Dendritic cell treated with granulocyte-macrophage colony-stimulating factor and Interleukin-4, amounts not matched to agents 40 ng/mL and 50 ng/mL, for 4 days (primary cell): ENCODE measurements at regions not wholly inside any gene's neighbourhood (a gene's known extent, or its start where the extent isn't known, plus 50 kb on each side); places are given as distances from the start of the nearest gene placed in this dataset.

ENCODE experiments used
- H3K27ac Mint-ChIP-seq: one replicate; pipeline ENCODE4 v1.8.0; 2022; ENCODE audit warnings: mild to moderate bottlenecking, mixed read lengths
- H3K27me3 Mint-ChIP-seq: one replicate; pipeline ENCODE4 v1.8.0; 2022; ENCODE audit warnings: mild to moderate bottlenecking, mixed read lengths
- H3K36me3 Mint-ChIP-seq: one replicate; pipeline ENCODE4 v1.8.0; 2022; ENCODE audit warnings: low read depth, mixed read lengths
- H3K4me1 Mint-ChIP-seq: one replicate; pipeline ENCODE4 v1.8.0; 2022; ENCODE audit warnings: low read depth, mixed read lengths
- H3K4me3 Mint-ChIP-seq: one replicate; pipeline ENCODE4 v1.8.0; 2022; ENCODE audit warnings: mild to moderate bottlenecking, moderate library complexity, mixed read lengths
- H3K9me3 Mint-ChIP-seq: one replicate; pipeline ENCODE4 v1.8.0; 2022; ENCODE audit warnings: mixed read lengths
- intact Hi-C: fragments of 100-400 bp; cut with micrococcal nuclease; formaldehyde crosslinking; loops from one replicate; pipeline ENCODE4 v1.15.0; 2022

DNA sequence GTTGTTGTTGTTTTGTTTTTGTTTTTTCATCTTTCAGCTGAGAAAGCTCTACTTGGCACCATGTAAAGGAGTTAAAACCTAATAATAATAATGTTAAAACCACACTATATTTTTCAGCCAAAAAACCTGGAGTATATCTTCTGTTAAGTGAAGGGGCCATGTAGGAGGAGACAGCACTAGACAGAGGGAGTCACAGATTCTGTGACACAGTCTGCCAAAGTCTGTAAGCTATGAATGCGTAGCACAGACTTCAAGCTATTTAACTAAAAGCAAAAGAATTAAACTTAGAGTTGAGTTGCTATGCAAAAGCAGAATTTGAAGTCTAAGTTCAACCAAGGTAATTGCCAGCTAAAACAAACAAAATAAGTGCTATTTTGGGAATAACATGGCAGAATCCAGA is 296.0 kb upstream of the COL8A1 start:
- Mint-ChIP-seq H3K4me1 (no peaks in the 10 kb centered on the region), H3K27ac (no peak overlapping the region), H3K27me3 (no peaks in the 10 kb centered on the region), H3K4me3 (no peak overlapping the region), H3K36me3 (no peaks in the 10 kb centered on the region), H3K9me3 (no peaks in the 10 kb centered on the region)
- intact Hi-C loops = no loop called here

- Mint-ChIP-seq H3K4me3 (no peak overlapping the region), H3K27me3 (no peaks in the 10 kb centered on the region), H3K9me3 (no peaks in the 10 kb centered on the region), H3K4me1 (no peaks in the 10 kb centered on the region), H3K27ac (no peak overlapping the region), H3K36me3 (no peaks in the 10 kb centered on the region)
- intact Hi-C loops = no loop called here
Measured at GRCh38 chr3:99339222-99339621, 299.2 kb upstream of the COL8A1 start.

DNA sequence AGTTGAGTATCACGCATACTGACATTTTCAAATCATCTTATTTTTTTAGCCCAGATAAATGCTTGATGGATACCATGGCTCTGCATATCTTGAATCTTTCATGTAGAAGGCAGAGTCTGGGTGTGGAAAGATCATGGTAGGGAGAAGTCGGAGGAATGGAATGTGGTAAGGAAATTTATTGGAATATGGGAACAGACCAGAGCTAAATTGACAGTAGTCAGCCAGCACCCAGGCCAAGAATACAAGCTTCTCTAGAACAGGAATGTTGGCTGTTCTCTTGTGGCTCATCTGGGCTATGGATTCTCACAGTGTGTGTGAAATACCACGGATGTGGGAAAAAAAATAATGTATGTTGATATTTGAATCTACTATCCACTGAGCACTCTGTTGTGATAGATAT is 305.7 kb upstream of the COL8A1 start:
- intact Hi-C loops = no loop called here
- no peaks in the 10 kb centered on the region for H3K36me3 Mint-ChIP-seq
- no peaks in the 10 kb centered on the region for H3K4me1 Mint-ChIP-seq
- H3K27ac Mint-ChIP-seq = no peak overlapping the region
- H3K9me3 Mint-ChIP-seq = no peaks in the 10 kb centered on the region
- H3K4me3 Mint-ChIP-seq = no peak overlapping the region
- no peaks in the 10 kb centered on the region for H3K27me3 Mint-ChIP-seq

- no peaks in the 10 kb centered on the region for H3K4me1 Mint-ChIP-seq
- H3K27ac Mint-ChIP-seq = no peak overlapping the region
- no peaks in the 10 kb centered on the region for H3K36me3 Mint-ChIP-seq
- intact Hi-C loops = no loop called here
- no peak overlapping the region for H3K4me3 Mint-ChIP-seq
- no peaks in the 10 kb centered on the region for H3K27me3 Mint-ChIP-seq
- H3K9me3 Mint-ChIP-seq = no peaks in the 10 kb centered on the region
Measured at GRCh38 chr3:99332276-99332675, 306.1 kb upstream of the COL8A1 start.

- Mint-ChIP-seq H3K27ac (no peak overlapping the region), H3K36me3 (no peaks in the 10 kb centered on the region), H3K4me3 (no peak overlapping the region), H3K4me1 (no peaks in the 10 kb centered on the region), H3K27me3 (no peaks in the 10 kb centered on the region), H3K9me3 (no peaks in the 10 kb centered on the region)
- intact Hi-C loops = no loop called here
Measured at GRCh38 chr3:99330924-99331532, 307.4 kb upstream of the COL8A1 start.

DNA sequence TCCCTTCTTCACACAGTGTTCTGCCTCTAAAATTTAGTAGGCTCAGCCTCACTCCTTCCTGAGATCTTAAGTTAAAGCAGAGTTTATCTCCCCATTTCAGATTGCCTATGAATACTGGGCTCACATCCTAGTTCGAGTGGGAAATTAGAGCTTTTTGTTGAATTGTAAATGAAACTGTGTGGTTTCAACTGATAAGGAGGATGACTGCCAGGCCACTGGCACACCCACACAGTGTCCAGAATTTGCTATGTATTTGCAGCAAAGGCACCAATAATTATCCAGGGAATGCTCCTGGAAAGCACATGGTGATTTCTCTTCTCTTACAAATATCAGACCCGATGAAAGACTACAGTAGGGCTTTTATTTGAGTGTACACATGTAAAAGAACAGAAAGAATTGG is 308.1 kb upstream of the COL8A1 start:
- no peaks in the 10 kb centered on the region for H3K36me3 Mint-ChIP-seq
- no peaks in the 10 kb centered on the region for H3K4me1 Mint-ChIP-seq
- H3K9me3 Mint-ChIP-seq = no peaks in the 10 kb centered on the region
- H3K27ac Mint-ChIP-seq = no peak overlapping the region
- no peaks in the 10 kb centered on the region for H3K27me3 Mint-ChIP-seq
- intact Hi-C loops = no loop called here
- H3K4me3 Mint-ChIP-seq = no peak overlapping the region

GRCh38 chr3:99325402-99325801 is 313.0 kb upstream of the COL8A1 start:
- H3K9me3 Mint-ChIP-seq = no peaks in the 10 kb centered on the region

GRCh38 chr3:99324636-99325203 is 313.7 kb upstream of the COL8A1 start:
- no peaks in the 10 kb centered on the region for H3K36me3 Mint-ChIP-seq
- intact Hi-C loops = no loop called here
- H3K4me3 Mint-ChIP-seq = no peak overlapping the region
- H3K27ac Mint-ChIP-seq = no peak overlapping the region
- H3K9me3 Mint-ChIP-seq = no peaks in the 10 kb centered on the region
- H3K27me3 Mint-ChIP-seq = no peaks in the 10 kb centered on the region
- H3K4me1 Mint-ChIP-seq = no peaks in the 10 kb centered on the region

More at GRCh38 chr3:99325402-99325801, 313.0 kb upstream of the COL8A1 start:
- Mint-ChIP-seq H3K27me3 (no peaks in the 10 kb centered on the region), H3K4me1 (no peaks in the 10 kb centered on the region), H3K27ac (no peak overlapping the region), H3K36me3 (no peaks in the 10 kb centered on the region), H3K4me3 (no peak overlapping the region)
- intact Hi-C loops = no loop called here

DNA sequence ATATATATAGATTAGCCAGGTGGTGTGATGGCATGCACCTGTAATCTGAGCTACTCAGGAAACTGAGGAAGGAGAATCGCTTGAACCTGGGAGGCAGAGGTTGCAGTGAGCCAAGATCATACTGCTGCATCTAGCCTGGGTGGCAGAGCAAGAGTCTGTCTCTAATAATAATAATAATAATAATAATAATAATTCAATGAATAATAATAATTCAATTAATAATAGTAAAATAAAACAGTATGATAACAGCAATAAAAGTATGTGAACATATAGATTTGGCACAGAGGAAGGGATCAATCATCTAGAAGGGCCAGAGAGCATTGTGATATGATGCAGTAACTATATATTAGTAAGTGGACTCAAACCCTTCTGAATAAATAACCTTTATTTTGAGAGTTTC is 314.5 kb upstream of the COL8A1 start:
- no peak overlapping the region for H3K27ac Mint-ChIP-seq
- H3K4me1 Mint-ChIP-seq = no peaks in the 10 kb centered on the region
- H3K27me3 Mint-ChIP-seq = no peaks in the 10 kb centered on the region
- H3K4me3 Mint-ChIP-seq = no peak overlapping the region
- intact Hi-C loops = no loop called here
- H3K9me3 Mint-ChIP-seq = no peaks in the 10 kb centered on the region
- no peaks in the 10 kb centered on the region for H3K36me3 Mint-ChIP-seq

- Mint-ChIP-seq H3K27me3 (no peaks in the 10 kb centered on the region), H3K4me3 (no peak overlapping the region), H3K4me1 (no peaks in the 10 kb centered on the region), H3K9me3 (no peaks in the 10 kb centered on the region), H3K36me3 (no peaks in the 10 kb centered on the region), H3K27ac (no peak overlapping the region)
- intact Hi-C loops = no loop called here
Measured at GRCh38 chr3:99322551-99322950, 315.8 kb upstream of the COL8A1 start.

- Mint-ChIP-seq H3K9me3 (no peaks in the 10 kb centered on the region), H3K27me3 (no peaks in the 10 kb centered on the region), H3K36me3 (no peaks in the 10 kb centered on the region), H3K4me3 (no peak overlapping the region), H3K27ac (no peak overlapping the region), H3K4me1 (no peaks in the 10 kb centered on the region)
- intact Hi-C loops = no loop called here
Measured at GRCh38 chr3:99321261-99321660, 317.1 kb upstream of the COL8A1 start.

DNA sequence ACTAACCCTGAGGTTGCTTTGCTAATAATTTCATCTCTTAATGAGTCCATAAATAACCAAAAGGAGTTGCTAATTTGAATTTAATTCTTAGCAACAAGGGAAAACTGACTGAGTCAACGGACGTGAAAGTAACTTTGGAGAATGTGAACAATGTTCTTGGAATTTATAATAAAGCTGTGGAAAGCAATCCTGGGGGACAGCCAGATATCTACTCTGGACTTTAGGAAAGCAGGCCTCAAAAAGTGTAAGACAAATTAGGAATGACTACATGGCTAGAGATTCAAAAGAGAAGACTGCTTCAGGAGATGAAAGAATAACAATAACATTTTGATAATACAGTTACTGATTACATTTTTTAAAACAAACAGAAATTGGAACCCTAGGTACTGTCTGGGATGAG is 318.4 kb upstream of the COL8A1 start:
- Mint-ChIP-seq H3K4me3 (no peak overlapping the region), H3K36me3 (no peaks in the 10 kb centered on the region), H3K27me3 (no peaks in the 10 kb centered on the region), H3K9me3 (no peaks in the 10 kb centered on the region), H3K27ac (no peak overlapping the region), H3K4me1 (no peaks in the 10 kb centered on the region)
- intact Hi-C loops = no loop called here

DNA sequence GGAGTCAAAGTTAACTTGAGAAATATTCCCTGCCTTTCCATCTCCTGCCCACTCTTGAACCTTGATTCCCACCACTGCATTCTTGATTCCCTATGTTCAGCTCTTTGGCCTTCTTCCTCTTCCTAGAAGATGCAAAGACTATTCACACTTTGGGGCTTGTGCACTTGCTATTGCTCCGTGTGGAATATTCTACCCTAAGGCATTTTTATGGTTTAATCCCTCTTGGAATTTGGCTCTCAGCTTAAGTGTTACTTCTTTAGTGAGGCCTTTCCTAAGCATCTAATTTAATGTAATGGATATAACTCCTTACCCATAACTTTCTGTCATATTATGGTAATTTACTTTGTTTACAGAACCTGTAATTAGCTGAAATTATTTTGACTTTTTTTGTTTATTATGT is 318.9 kb upstream of the COL8A1 start:
- no peaks in the 10 kb centered on the region for H3K36me3 Mint-ChIP-seq
- H3K27me3 Mint-ChIP-seq = no peaks in the 10 kb centered on the region
- no peak overlapping the region for H3K27ac Mint-ChIP-seq
- H3K4me1 Mint-ChIP-seq = no peaks in the 10 kb centered on the region
- H3K9me3 Mint-ChIP-seq = no peaks in the 10 kb centered on the region
- intact Hi-C loops = no loop called here
- H3K4me3 Mint-ChIP-seq = no peak overlapping the region

GRCh38 chr3:99317201-99317600 is 321.2 kb upstream of the COL8A1 start:
- Mint-ChIP-seq H3K27me3 (no peaks in the 10 kb centered on the region), H3K27ac (no peak overlapping the region), H3K4me1 (no peaks in the 10 kb centered on the region), H3K9me3 (peaks cover 8% of the 10 kb centered on the region), H3K4me3 (no peak overlapping the region), H3K36me3 (no peaks in the 10 kb centered on the region)
- intact Hi-C loops = no loop called here

- H3K4me1 Mint-ChIP-seq = no peaks in the 10 kb centered on the region
- peaks cover 21% of the 10 kb centered on the region for H3K9me3 Mint-ChIP-seq
- H3K4me3 Mint-ChIP-seq = no peak overlapping the region
- no peak overlapping the region for H3K27ac Mint-ChIP-seq
- H3K27me3 Mint-ChIP-seq = no peaks in the 10 kb centered on the region
- intact Hi-C loops = no loop called here
- no peaks in the 10 kb centered on the region for H3K36me3 Mint-ChIP-seq
Measured at GRCh38 chr3:99315896-99316295, 322.5 kb upstream of the COL8A1 start.
